Liver (tissue), 3 donors: ENCODE measurements at regions not wholly inside any gene's neighbourhood (a gene's known extent, or its start where the extent isn't known, plus 50 kb on each side); places are given as distances from the start of the nearest gene placed in this dataset.

Experiments used
- EGR1 ChIP-seq, 2 donors: IDR thresholded peaks; 2 replicates each; pipeline ENCODE4 v1.6.1; 2016 to 2018; ENCODE audit warnings: antibody characterized with exemption in 2 of 2, low read depth in 2 of 2
- HNF4A ChIP-seq, 2 donors: conservative IDR thresholded peaks; 2 replicates each; pipeline ENCODE4 v1.6.1; 2016; ENCODE audit warnings: antibody characterized with exemption in 2 of 2, mild to moderate bottlenecking in 2 of 2
- JUND ChIP-seq, 2 donors: IDR thresholded peaks; 2 replicates each; pipeline ENCODE4 v1.6.1; 2016; ENCODE audit warnings: antibody characterized with exemption in 2 of 2
- MAX ChIP-seq: IDR thresholded peaks from 2 replicates; pipeline ENCODE4 v1.6.1; 2016; ENCODE audit warnings: antibody characterized with exemption
- NR2F2 ChIP-seq: IDR thresholded peaks from 2 replicates; pipeline ENCODE4 v1.6.1; 2016; ENCODE audit warnings: antibody characterized with exemption
- RAD21 ChIP-seq, 2 donors: IDR thresholded peaks; 2 replicates each; pipeline ENCODE4 v1.6.1; 2016; ENCODE audit warnings: antibody characterized with exemption in 2 of 2, mild to moderate bottlenecking in 2 of 2
- REST ChIP-seq: IDR thresholded peaks from 2 replicates; pipeline ENCODE4 v1.6.1; 2016; ENCODE audit warnings: antibody characterized with exemption, mild to moderate bottlenecking
- RXRA ChIP-seq, 2 donors: IDR thresholded peaks; 2 replicates each; pipeline ENCODE4 v1.6.1; 2017 to 2018; ENCODE audit warnings: antibody characterized with exemption in 2 of 2, mild to moderate bottlenecking in 1 of 2
- SP1 ChIP-seq: IDR thresholded peaks from 2 replicates; pipeline ENCODE4 v1.6.1; 2018; ENCODE audit warnings: antibody characterized with exemption, mild to moderate bottlenecking
- TAF1 ChIP-seq: conservative IDR thresholded peaks from 2 replicates; pipeline ENCODE4 v1.6.1; 2016; ENCODE audit warnings: antibody characterized with exemption, mild to moderate bottlenecking
- YY1 ChIP-seq: IDR thresholded peaks from 2 replicates; pipeline ENCODE4 v1.6.1; 2016; ENCODE audit warnings: antibody characterized with exemption, mild to moderate bottlenecking
- ZBTB33 ChIP-seq: IDR thresholded peaks from 2 replicates; pipeline ENCODE4 v1.6.1; 2016; ENCODE audit warnings: antibody characterized with exemption
- TF ChIP-seq, protein P1 (sequence below): fragments of 150-350 bp; IDR thresholded peaks from 2 replicates; pipeline ENCODE4 v1.5.1; 2017; ENCODE audit warnings: improper control_type of control experiment, low read depth, low read length; ENCODE audit not compliant: missing input control
- donor health status: healthy.
- donor health status: healthy.

GRCh38 chr4:187208651-187209050, 485.0 kb upstream of the FAT1 start:
- TF ChIP-seq MAX, result no peak
- no peak for TF ChIP-seq SP1
- TF ChIP-seq, protein P1, sequence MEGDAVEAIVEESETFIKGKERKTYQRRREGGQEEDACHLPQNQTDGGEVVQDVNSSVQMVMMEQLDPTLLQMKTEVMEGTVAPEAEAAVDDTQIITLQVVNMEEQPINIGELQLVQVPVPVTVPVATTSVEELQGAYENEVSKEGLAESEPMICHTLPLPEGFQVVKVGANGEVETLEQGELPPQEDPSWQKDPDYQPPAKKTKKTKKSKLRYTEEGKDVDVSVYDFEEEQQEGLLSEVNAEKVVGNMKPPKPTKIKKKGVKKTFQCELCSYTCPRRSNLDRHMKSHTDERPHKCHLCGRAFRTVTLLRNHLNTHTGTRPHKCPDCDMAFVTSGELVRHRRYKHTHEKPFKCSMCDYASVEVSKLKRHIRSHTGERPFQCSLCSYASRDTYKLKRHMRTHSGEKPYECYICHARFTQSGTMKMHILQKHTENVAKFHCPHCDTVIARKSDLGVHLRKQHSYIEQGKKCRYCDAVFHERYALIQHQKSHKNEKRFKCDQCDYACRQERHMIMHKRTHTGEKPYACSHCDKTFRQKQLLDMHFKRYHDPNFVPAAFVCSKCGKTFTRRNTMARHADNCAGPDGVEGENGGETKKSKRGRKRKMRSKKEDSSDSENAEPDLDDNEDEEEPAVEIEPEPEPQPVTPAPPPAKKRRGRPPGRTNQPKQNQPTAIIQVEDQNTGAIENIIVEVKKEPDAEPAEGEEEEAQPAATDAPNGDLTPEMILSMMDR, result no peak
- no peak for TF ChIP-seq RAD21 (IDR thresholded peaks at IDR 0.05)
- no peak for TF ChIP-seq REST
- TF ChIP-seq YY1, result no peak
- TF ChIP-seq JUND (IDR thresholded peaks at IDR 0.05), result no peak
- no peak for TF ChIP-seq HNF4A (conservative IDR thresholded peaks at IDR 0.05)
- TF ChIP-seq TAF1, result no peak
- TF ChIP-seq EGR1 (IDR thresholded peaks at IDR 0.05; ENCODE audit: low read depth in 2 of 2), result no peak
- TF ChIP-seq NR2F2, result no peak
- TF ChIP-seq RXRA (IDR thresholded peaks at IDR 0.05), result no peak
- no peak for TF ChIP-seq ZBTB33
